K562 (cell line): ENCODE measurements at regions not wholly inside any gene's neighbourhood (a gene's known extent, or its start where the extent isn't known, plus 50 kb on each side); places are given as distances from the start of the nearest gene placed in this dataset.
"Not testable (repeated sequence)": the region's sequence is repeated elsewhere in the genome, so short reads cannot be mapped to it uniquely, and the experiment has no call there.

ENCODE experiments used
- CBX2 ChIP-seq: fragments of 200-600 bp; sonication (generic); IDR thresholded peaks from one replicate; pipeline ENCODE4 v1.6.1; 2012; ENCODE audit warnings: mild to moderate bottlenecking, low read length, inconsistent platforms; ENCODE audit not compliant: insufficient read depth, poor library complexity, severe bottlenecking
- EHMT2 ChIP-seq: fragments of 450-650 bp; IDR thresholded peaks from 2 replicates; pipeline ENCODE4 v1.6.1; 2018; ENCODE audit warnings: antibody characterized with exemption
- FOS ChIP-seq: IDR thresholded peaks from 3 replicates; pipeline ENCODE4 v1.6.1; 2011; ENCODE audit not compliant: insufficient read length; ENCODE audit errors: extremely low read depth
- FOXJ3 ChIP-seq: sonication (generic); formaldehyde crosslinking; IDR thresholded peaks from 2 replicates; pipeline ENCODE4 v1.4.0; 2020; ENCODE audit warnings: mild to moderate bottlenecking, missing genetic modification reagents
- HDAC2 ChIP-seq: fragments of 450-650 bp; IDR thresholded peaks from 2 replicates; pipeline ENCODE4 v1.6.1; 2016; ENCODE audit warnings: mild to moderate bottlenecking
- JUND ChIP-seq, 2 experiments: IDR thresholded peaks; 2 replicates in 1 of 2; 3 replicates in 1 of 2; pipeline ENCODE4 v1.6.1; 2011; ENCODE audit warnings: borderline replicate concordance in 2 of 2, low read depth in 2 of 2, low read length in 2 of 2, improper control_type of control experiment in 1 of 2, missing biosample characterization in 1 of 2, missing genetic modification characterization in 1 of 2, missing genetic modification reagents in 1 of 2
- KDM1A ChIP-seq, 2 experiments: fragments of 450-650 bp; IDR thresholded peaks; 2 replicates each; pipeline ENCODE4 v1.6.1; 2016; ENCODE audit warnings: mild to moderate bottlenecking in 2 of 2
- MXI1 ChIP-seq: IDR thresholded peaks from 2 replicates; pipeline ENCODE4 v1.6.1; 2011; ENCODE audit warnings: low read depth, mild to moderate bottlenecking, improper control_type of control experiment, low read length
- POLR2AphosphoS5 ChIP-seq: IDR thresholded peaks from 2 replicates; pipeline ENCODE4 v1.6.1; 2011; ENCODE audit warnings: mild to moderate bottlenecking, low read depth, low read length, moderate library complexity; ENCODE audit not compliant: control insufficient read depth, insufficient read depth
- REST ChIP-seq, 2 experiments: fragments of 450-650 bp; formaldehyde crosslinking in 1 of 2; IDR thresholded peaks; 2 replicates each; pipeline versions ENCODE4 v1.4.0 to v1.6.1; 2014 to 2020; ENCODE audit warnings: mild to moderate bottlenecking in 2 of 2, borderline replicate concordance in 1 of 2, low read depth in 1 of 2
- TFE3 ChIP-seq: fragments of 450-650 bp; formaldehyde crosslinking; IDR thresholded peaks from 2 replicates; pipeline ENCODE4 v1.4.0; 2020; ENCODE audit warnings: mild to moderate bottlenecking, mixed read lengths
- YY1 ChIP-seq, 3 experiments: IDR thresholded peaks; 2 replicates each; pipeline ENCODE4 v1.6.1; 2011; ENCODE audit warnings: low read length in 2 of 3, mild to moderate bottlenecking in 2 of 3, moderate library complexity in 2 of 3, borderline replicate concordance in 1 of 3, control low read depth in 1 of 3, low read depth in 1 of 3; ENCODE audit not compliant: insufficient read depth in 3 of 3, insufficient replicate concordance in 2 of 3, control insufficient read depth in 1 of 3, insufficient read length in 1 of 3; ENCODE audit errors: extremely low read depth in 1 of 3
- ZNF609 ChIP-seq: sonication (generic); formaldehyde crosslinking; IDR thresholded peaks from 2 replicates; pipeline ENCODE4 v1.8.1; 2023; ENCODE audit warnings: missing genetic modification reagents, mild to moderate bottlenecking, borderline replicate concordance

- not testable (repeated sequence) for TF ChIP-seq ZNF609 (CRISPR knock-in tag); HDAC2; CBX2; MXI1; KDM1A (IDR thresholded peaks at IDR 0.05); FOS; JUND (IDR thresholded peaks at IDR 0.05; ENCODE audit: borderline replicate concordance, low read depth, low read length); JUND (tag; IDR thresholded peaks at IDR 0.05; ENCODE audit: borderline replicate concordance, low read depth, low read length); EHMT2; TFE3; REST (IDR thresholded peaks at IDR 0.05; ENCODE audit: borderline replicate concordance); REST (CRISPR knock-in tag; IDR thresholded peaks at IDR 0.05; ENCODE audit: low read depth); YY1 (IDR thresholded peaks at IDR 0.05; ENCODE audit: borderline replicate concordance in 1 of 3, control insufficient read depth in 1 of 3, extremely low read depth in 1 of 3, insufficient read depth in 3 of 3, insufficient read length in 1 of 3, insufficient replicate concordance in 2 of 3, low read depth in 1 of 3, low read length in 2 of 3); FOXJ3 (CRISPR knock-in tag); POLR2AphosphoS5
Observed at GRCh38 chr9:62084245-62084644, 894.4 kb downstream of the SPATA31A7 start.
